Colonic mucosa (tissue), 4 donors: ENCODE measurements at regions not wholly inside any gene's neighbourhood (a gene's known extent, or its start where the extent isn't known, plus 50 kb on each side); places are given as distances from the start of the nearest gene placed in this dataset.

Experiments used
- DNase-seq: peaks from one replicate; pipeline ENCODE4 v3.0.0-alpha.2; 2020
- H3K27ac ChIP-seq: fragments of 200-600 bp; one replicate; pipeline ENCODE4 v1.8.0; 2021
- H3K27me3 ChIP-seq: fragments of 200-600 bp; one replicate; pipeline ENCODE4 v1.8.0; 2021
- H3K36me3 ChIP-seq: fragments of 200-600 bp; one replicate; pipeline ENCODE4 v1.8.0; 2021
- H3K4me1 ChIP-seq: fragments of 200-600 bp; one replicate; pipeline ENCODE4 v1.8.0; 2021; ENCODE audit warnings: mild to moderate bottlenecking
- H3K4me3 ChIP-seq: fragments of 200-600 bp; one replicate; pipeline ENCODE4 v1.8.0; 2021
- H3K9ac ChIP-seq, 2 donors: one replicate each; pipeline ENCODE4 v1.7.0; 2013; ENCODE audit warnings: control low read depth in 2 of 2, low read depth in 2 of 2, low read length in 2 of 2
- H3K9me3 ChIP-seq: fragments of 200-600 bp; one replicate; pipeline ENCODE4 v1.8.0; 2021
- CTCF ChIP-seq: fragments of 200-600 bp; IDR thresholded peaks from one replicate; pipeline ENCODE4 v1.8.0; 2022; ENCODE audit warnings: antibody characterized with exemption, mild to moderate bottlenecking
- intact Hi-C: fragments of 100-400 bp; cut with DNase I; formaldehyde crosslinking; loops from one replicate; pipeline ENCODE4 v1.14.1; 2022
- donor health status: healthy.
- donor health status: DM: no; HTN: no; CAD: no.
- donor health status: DM: no; HTN: no; CAD: no.

GRCh38 chr11:104476454-104476853, 312.5 kb upstream of the PDGFD start:
- no peak for TF ChIP-seq CTCF
- Histone ChIP-seq H3K9me3 (no peaks in the 10 kb centered on the region), H3K9ac (no peak overlapping the region), H3K27ac (no peak overlapping the region), H3K27me3 (no peaks in the 10 kb centered on the region), H3K36me3 (no peaks in the 10 kb centered on the region), H3K4me3 (no peak overlapping the region), H3K4me1 (no peaks in the 10 kb centered on the region)
- DNase-seq: no peak
- intact Hi-C loops: no loop called here

GRCh38 chr11:104467404-104467803, 303.5 kb upstream of the PDGFD start:
- no peak for TF ChIP-seq CTCF
- DNase-seq: no peak
- Histone ChIP-seq H3K9ac (no peak overlapping the region), H3K4me1 (no peaks in the 10 kb centered on the region), H3K4me3 (no peak overlapping the region), H3K27me3 (no peaks in the 10 kb centered on the region), H3K9me3 (no peaks in the 10 kb centered on the region), H3K27ac (no peak overlapping the region), H3K36me3 (no peaks in the 10 kb centered on the region)
- intact Hi-C loops: no loop called here

GRCh38 chr11:104465321-104465720, 301.4 kb upstream of the PDGFD start:
- Histone ChIP-seq H3K27ac (no peak overlapping the region), H3K9me3 (no peaks in the 10 kb centered on the region), H3K4me1 (no peaks in the 10 kb centered on the region), H3K27me3 (no peaks in the 10 kb centered on the region), H3K4me3 (no peak overlapping the region), H3K9ac (no peak overlapping the region), H3K36me3 (no peaks in the 10 kb centered on the region)
- intact Hi-C loops: no loop called here
- no peak for DNase-seq
- TF ChIP-seq CTCF: no peak

GRCh38 chr11:104464691-104465090, 300.7 kb upstream of the PDGFD start:
- no peak for TF ChIP-seq CTCF
- Histone ChIP-seq H3K4me3 (no peak overlapping the region), H3K9me3 (no peaks in the 10 kb centered on the region), H3K4me1 (no peaks in the 10 kb centered on the region), H3K27ac (no peak overlapping the region), H3K27me3 (no peaks in the 10 kb centered on the region), H3K36me3 (no peaks in the 10 kb centered on the region), H3K9ac (no peak overlapping the region)
- intact Hi-C loops: no loop called here
- no peak for DNase-seq

DNA sequence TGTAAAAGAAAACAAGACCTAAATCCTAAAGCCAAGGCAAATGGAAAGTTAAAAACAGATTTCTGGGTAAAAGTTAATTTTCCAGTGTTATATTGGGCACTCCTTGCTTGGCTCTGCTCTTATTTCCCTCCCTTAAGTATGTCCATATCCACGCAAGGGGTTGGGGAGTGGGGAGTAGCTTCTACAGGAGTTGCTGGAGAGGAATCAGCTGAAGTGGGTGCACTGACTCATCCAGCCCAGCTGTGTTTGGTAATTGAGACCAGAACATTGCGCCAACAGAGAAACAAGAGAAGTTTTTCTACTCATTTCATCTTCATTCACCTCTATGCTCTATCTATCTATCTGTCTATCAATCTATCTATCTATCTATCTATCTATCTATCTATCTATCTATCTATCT, 298.4 kb upstream of the PDGFD start:
- H3K36me3 ChIP-seq: no peaks in the 10 kb centered on the region
- no peak for TF ChIP-seq CTCF
- H3K27me3 ChIP-seq: no peaks in the 10 kb centered on the region
- no peak overlapping the region for H3K4me3 ChIP-seq
- H3K4me1 ChIP-seq: no peaks in the 10 kb centered on the region
- no peak overlapping the region for H3K9ac ChIP-seq
- no peak for DNase-seq
- H3K27ac ChIP-seq: no peak overlapping the region
- intact Hi-C loops: no loop called here
- no peaks in the 10 kb centered on the region for H3K9me3 ChIP-seq
